ENCODE measurements at regions not wholly inside any gene's neighbourhood (a gene's known extent, or its start where the extent isn't known, plus 50 kb on each side); places are given as distances from the start of the nearest gene placed in this dataset.

GRCh38 chr10:90171014-90171722, 469.8 kb downstream of the KIF20B start:
- DNase-seq (ENCODE audit: low spot score), result no peak
- H3K4me1 Mint-ChIP-seq (ENCODE audit: unreplicated experiment), result no peaks in the 10 kb centered on the region
- H3K27me3 Mint-ChIP-seq (ENCODE audit: unreplicated experiment), result no peaks in the 10 kb centered on the region
- H3K9me3 Mint-ChIP-seq (ENCODE audit: unreplicated experiment), result no peaks in the 10 kb centered on the region
- no peak overlapping the region for H3K4me3 Mint-ChIP-seq (ENCODE audit: unreplicated experiment)
- no peak overlapping the region for H3K27ac Mint-ChIP-seq (ENCODE audit: unreplicated experiment)
- TF ChIP-seq CTCF (IDR thresholded peaks at IDR 0.05; ENCODE audit: unreplicated experiment), result no peak
- no peaks in the 10 kb centered on the region for H3K36me3 Mint-ChIP-seq (ENCODE audit: low read depth, unreplicated experiment)

GRCh38 chr10:90174531-90174930, 473.1 kb downstream of the KIF20B start:
- Mint-ChIP-seq H3K27me3 (ENCODE audit: unreplicated experiment) (peaks cover 2% of the 10 kb centered on the region), H3K36me3 (ENCODE audit: low read depth, unreplicated experiment) (no peaks in the 10 kb centered on the region), H3K4me3 (ENCODE audit: unreplicated experiment) (no peak overlapping the region), H3K27ac (ENCODE audit: unreplicated experiment) (no peak overlapping the region), H3K9me3 (ENCODE audit: unreplicated experiment) (no peaks in the 10 kb centered on the region), H3K4me1 (ENCODE audit: unreplicated experiment) (no peaks in the 10 kb centered on the region)
- no peak for TF ChIP-seq CTCF (IDR thresholded peaks at IDR 0.05; ENCODE audit: unreplicated experiment)
- no peak for DNase-seq (ENCODE audit: low spot score)

DNA sequence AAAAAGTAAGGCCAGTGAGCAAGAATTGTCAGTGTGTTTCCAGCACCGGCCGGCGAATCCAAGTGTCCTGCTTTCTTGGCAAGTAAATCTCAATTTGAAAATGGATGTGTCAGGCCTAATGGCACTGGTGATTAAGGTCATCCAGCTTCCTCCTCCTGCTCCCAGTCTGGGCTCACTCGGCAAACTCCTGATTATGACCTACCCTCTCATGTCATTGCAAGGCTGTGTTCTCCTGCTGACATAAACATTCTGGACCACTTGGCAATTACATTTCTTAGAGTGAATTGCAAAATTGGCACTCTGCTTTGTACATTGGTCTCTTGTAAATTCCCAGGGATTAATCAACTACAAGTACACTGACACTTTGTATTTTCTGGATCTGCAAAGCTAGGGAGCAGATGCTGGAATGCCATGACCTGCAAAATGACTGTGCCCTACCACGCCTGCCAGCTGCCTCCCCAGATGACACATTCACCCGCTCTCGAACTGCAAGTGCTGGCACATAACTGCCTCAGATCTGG, 473.8 kb downstream of the KIF20B start:
- no peak overlapping the region for H3K27ac Mint-ChIP-seq (ENCODE audit: unreplicated experiment)
- no peaks in the 10 kb centered on the region for H3K9me3 Mint-ChIP-seq (ENCODE audit: unreplicated experiment)
- no peak for DNase-seq (ENCODE audit: low spot score)
- H3K4me3 Mint-ChIP-seq (ENCODE audit: unreplicated experiment), result no peak overlapping the region
- no peaks in the 10 kb centered on the region for H3K36me3 Mint-ChIP-seq (ENCODE audit: low read depth, unreplicated experiment)
- H3K4me1 Mint-ChIP-seq (ENCODE audit: unreplicated experiment), result no peaks in the 10 kb centered on the region
- no peak for TF ChIP-seq CTCF (IDR thresholded peaks at IDR 0.05; ENCODE audit: unreplicated experiment)
- H3K27me3 Mint-ChIP-seq (ENCODE audit: unreplicated experiment), result peaks cover 2% of the 10 kb centered on the region

- Mint-ChIP-seq H3K4me1 (ENCODE audit: unreplicated experiment) (no peaks in the 10 kb centered on the region), H3K27me3 (ENCODE audit: unreplicated experiment) (peaks cover 2% of the 10 kb centered on the region), H3K4me3 (ENCODE audit: unreplicated experiment) (no peak overlapping the region), H3K36me3 (ENCODE audit: low read depth, unreplicated experiment) (no peaks in the 10 kb centered on the region), H3K9me3 (ENCODE audit: unreplicated experiment) (no peaks in the 10 kb centered on the region), H3K27ac (ENCODE audit: unreplicated experiment) (no peak overlapping the region)
- no peak for DNase-seq (ENCODE audit: low spot score)
- TF ChIP-seq CTCF (IDR thresholded peaks at IDR 0.05; ENCODE audit: unreplicated experiment), result no peak
Measured at GRCh38 chr10:90179696-90180407, 478.5 kb downstream of the KIF20B start.

Measured in endothelial cell (in vitro differentiated cells).